Fibroblast of lung (primary cell): ENCODE measurements at regions not wholly inside any gene's neighbourhood (a gene's known extent, or its start where the extent isn't known, plus 50 kb on each side); places are given as distances from the start of the nearest gene placed in this dataset.
A peak's percentile ranks its signal among the peaks of the same experiment; 100 is the strongest.

ENCODE experiments used
- DNase-seq, 2 donors: peaks; one replicate each; pipeline versions ENCODE4 v3.0.0 to v3.0.0-alpha.2; 2010; ENCODE audit warnings: low read depth in 2 of 2
- H2AFZ ChIP-seq: 2 replicates; pipeline ENCODE4 v1.5.1; 2012; ENCODE audit warnings: low read length, control low read depth, inconsistent platforms
- H3K27ac ChIP-seq: 2 replicates; pipeline ENCODE4 v1.5.1; 2011; ENCODE audit warnings: low read length, control low read depth; ENCODE audit not compliant: insufficient read depth
- H3K27me3 ChIP-seq: 2 replicates; pipeline ENCODE4 v1.5.1; 2011; ENCODE audit warnings: mild to moderate bottlenecking, low read length; ENCODE audit not compliant: control insufficient read depth, insufficient read depth
- H3K36me3 ChIP-seq: 2 replicates; pipeline ENCODE4 v1.5.1; 2011; ENCODE audit warnings: low read length; ENCODE audit not compliant: control insufficient read depth, insufficient read depth
- H3K4me1 ChIP-seq: 2 replicates; pipeline ENCODE4 v1.5.1; 2011; ENCODE audit warnings: low read length; ENCODE audit not compliant: control insufficient read depth, insufficient read depth; ENCODE audit errors: extremely low read depth
- H3K4me2 ChIP-seq: 2 replicates; pipeline ENCODE4 v1.5.1; 2011; ENCODE audit warnings: low read length, control low read depth; ENCODE audit not compliant: insufficient read depth; ENCODE audit errors: extremely low read depth
- H3K4me3 ChIP-seq, 4 experiments: fragments of 200-600 bp in 1 of 4; sonication (generic) in 1 of 4; replicated peaks in 1 of 4; 2 replicates each; pipeline ENCODE4 v1.5.1; 2011 to 2016; ENCODE audit warnings: low read length in 4 of 4, low read depth in 3 of 4, mild to moderate bottlenecking in 3 of 4, control low read depth in 2 of 4, inconsistent platforms in 1 of 4, mixed read lengths in 1 of 4; ENCODE audit not compliant: insufficient read depth in 1 of 4; ENCODE audit errors: control extremely low read depth in 1 of 4
- H3K79me2 ChIP-seq: 2 replicates; pipeline ENCODE4 v1.5.1; 2012; ENCODE audit warnings: mild to moderate bottlenecking, low read length, inconsistent platforms; ENCODE audit not compliant: control insufficient read depth, insufficient read depth
- H3K9ac ChIP-seq: 2 replicates; pipeline ENCODE4 v1.5.1; 2011; ENCODE audit warnings: mild to moderate bottlenecking, low read length, control low read depth; ENCODE audit not compliant: insufficient read depth
- H3K9me3 ChIP-seq: 2 replicates; pipeline ENCODE4 v1.5.1; 2012; ENCODE audit warnings: low read depth, low read length; ENCODE audit not compliant: control insufficient read depth, insufficient read depth
- H4K20me1 ChIP-seq: 2 replicates; pipeline ENCODE4 v1.5.1; 2011; ENCODE audit warnings: low read length; ENCODE audit not compliant: control insufficient read depth, insufficient read depth; ENCODE audit errors: extremely low read depth
- EZH2 ChIP-seq: IDR thresholded peaks from 2 replicates; pipeline ENCODE4 v1.5.1; 2012; ENCODE audit warnings: low read length, control low read depth, mild to moderate bottlenecking; ENCODE audit errors: missing control alignments
- TF ChIP-seq, protein P1 (sequence below), 2 donors: IDR thresholded peaks in 1 of 2; conservative IDR thresholded peaks in 1 of 2; 1 replicate in 1 of 2; 2 replicates in 1 of 2; pipeline ENCODE4 v1.5.1; 2011 to 2012; ENCODE audit warnings: low read length in 2 of 2, control low read depth in 1 of 2, inconsistent platforms in 1 of 2, low read depth in 1 of 2, mild to moderate bottlenecking in 1 of 2

- peak; percentile 12 to 70 for DNase-seq
Measured at GRCh38 chrX:40908026-40908425, 172.7 kb upstream of the MED14 start.

DNA sequence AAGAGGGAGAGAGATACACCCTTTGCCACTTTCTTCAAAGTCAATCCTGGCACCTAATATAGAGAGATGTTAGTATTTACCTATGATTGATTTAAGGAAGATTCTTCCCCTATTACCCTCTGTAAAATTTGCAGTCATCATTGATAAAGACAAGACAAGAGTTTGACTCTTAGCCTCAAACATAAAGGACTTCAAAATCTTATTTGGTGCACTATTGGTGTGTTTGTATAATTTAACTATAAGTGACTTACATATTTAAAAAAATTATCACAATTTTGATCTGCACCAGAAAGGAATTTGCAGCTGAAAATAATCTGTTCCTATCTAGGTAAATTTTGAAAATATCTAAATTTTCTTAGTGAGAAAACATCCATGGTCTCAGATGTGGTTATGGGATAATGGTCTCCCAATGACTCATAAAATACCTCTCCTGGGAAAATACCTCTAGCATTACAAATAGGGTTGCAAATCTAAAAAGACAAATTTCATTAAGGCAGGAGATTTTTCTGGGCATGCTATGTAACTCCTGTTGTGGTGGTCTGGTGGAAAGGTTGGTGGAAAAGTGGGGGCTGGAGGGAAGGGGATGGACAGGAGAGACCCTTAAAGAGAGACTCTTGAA, 173.6 kb upstream of the MED14 start:
- Histone ChIP-seq H3K4me2 (no peak overlapping the region), H4K20me1 (no peaks in the 10 kb centered on the region), H3K27me3 (no peaks in the 10 kb centered on the region), H3K4me1 (no peaks in the 10 kb centered on the region), H3K9me3 (no peaks in the 10 kb centered on the region), H3K9ac (no peak overlapping the region), H3K36me3 (no peaks in the 10 kb centered on the region), H3K4me3 (no peak overlapping the region), H3K79me2 (no peaks in the 10 kb centered on the region), H2AFZ (no peak overlapping the region), H3K27ac (no peak overlapping the region)
- peak; percentile 46 to 86 for DNase-seq
- TF ChIP-seq, protein P1, sequence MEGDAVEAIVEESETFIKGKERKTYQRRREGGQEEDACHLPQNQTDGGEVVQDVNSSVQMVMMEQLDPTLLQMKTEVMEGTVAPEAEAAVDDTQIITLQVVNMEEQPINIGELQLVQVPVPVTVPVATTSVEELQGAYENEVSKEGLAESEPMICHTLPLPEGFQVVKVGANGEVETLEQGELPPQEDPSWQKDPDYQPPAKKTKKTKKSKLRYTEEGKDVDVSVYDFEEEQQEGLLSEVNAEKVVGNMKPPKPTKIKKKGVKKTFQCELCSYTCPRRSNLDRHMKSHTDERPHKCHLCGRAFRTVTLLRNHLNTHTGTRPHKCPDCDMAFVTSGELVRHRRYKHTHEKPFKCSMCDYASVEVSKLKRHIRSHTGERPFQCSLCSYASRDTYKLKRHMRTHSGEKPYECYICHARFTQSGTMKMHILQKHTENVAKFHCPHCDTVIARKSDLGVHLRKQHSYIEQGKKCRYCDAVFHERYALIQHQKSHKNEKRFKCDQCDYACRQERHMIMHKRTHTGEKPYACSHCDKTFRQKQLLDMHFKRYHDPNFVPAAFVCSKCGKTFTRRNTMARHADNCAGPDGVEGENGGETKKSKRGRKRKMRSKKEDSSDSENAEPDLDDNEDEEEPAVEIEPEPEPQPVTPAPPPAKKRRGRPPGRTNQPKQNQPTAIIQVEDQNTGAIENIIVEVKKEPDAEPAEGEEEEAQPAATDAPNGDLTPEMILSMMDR (conservative IDR thresholded peaks at IDR 0.05 in 1 of 2, IDR thresholded peaks at IDR 0.05 in 1 of 2; ENCODE audit: low read depth in 1 of 2, low read length in 2 of 2) = no peak
- no peak for TF ChIP-seq EZH2

More at GRCh38 chrX:40908026-40908425, 172.7 kb upstream of the MED14 start:
- Histone ChIP-seq H3K4me3 (no peak overlapping the region), H4K20me1 (no peaks in the 10 kb centered on the region), H3K36me3 (no peaks in the 10 kb centered on the region), H3K79me2 (no peaks in the 10 kb centered on the region), H3K27ac (no peak overlapping the region), H2AFZ (no peak overlapping the region), H3K4me2 (no peak overlapping the region), H3K9me3 (no peaks in the 10 kb centered on the region), H3K4me1 (no peaks in the 10 kb centered on the region), H3K27me3 (no peaks in the 10 kb centered on the region), H3K9ac (no peak overlapping the region)
- TF ChIP-seq, protein P1 (conservative IDR thresholded peaks at IDR 0.05 in 1 of 2, IDR thresholded peaks at IDR 0.05 in 1 of 2; ENCODE audit: low read depth in 1 of 2, low read length in 2 of 2) = no peak
- no peak for TF ChIP-seq EZH2

DNA sequence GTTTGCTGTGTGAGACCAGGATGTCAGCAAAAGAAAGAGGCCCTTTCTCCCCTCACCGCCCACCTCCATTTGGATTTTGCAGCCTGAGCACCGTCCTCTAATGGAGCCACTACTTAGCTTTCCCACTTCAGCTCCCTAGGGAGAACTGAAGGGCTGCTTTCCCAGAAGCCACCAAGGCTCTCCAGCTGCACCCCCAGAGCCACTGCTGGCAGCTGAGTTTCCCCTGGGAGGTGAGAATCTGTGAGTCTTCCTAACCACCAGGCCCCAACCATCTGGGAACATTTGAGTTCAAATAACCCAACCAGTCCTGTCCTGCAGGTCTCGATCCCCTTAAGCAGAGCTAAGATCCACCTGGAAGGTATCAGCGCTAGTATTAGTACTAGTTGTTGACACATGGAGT, 173.1 kb upstream of the USP9X start:
- no peak overlapping the region for H3K4me3 ChIP-seq

More for the DNA sequence above, 173.1 kb upstream of the USP9X start:
- Histone ChIP-seq H3K79me2 (no peaks in the 10 kb centered on the region), H3K9ac (no peak overlapping the region), H4K20me1 (no peaks in the 10 kb centered on the region), H3K27me3 (no peaks in the 10 kb centered on the region), H2AFZ (no peak overlapping the region), H3K4me1 (no peaks in the 10 kb centered on the region), H3K36me3 (no peaks in the 10 kb centered on the region), H3K4me2 (no peak overlapping the region), H3K9me3 (no peaks in the 10 kb centered on the region), H3K27ac (no peak overlapping the region)
- DNase-seq = no peak
- TF ChIP-seq, protein P1 (conservative IDR thresholded peaks at IDR 0.05 in 1 of 2, IDR thresholded peaks at IDR 0.05 in 1 of 2; ENCODE audit: low read depth in 1 of 2, low read length in 2 of 2) = no peak
- no peak for TF ChIP-seq EZH2
